GM11168 (cell line): ENCODE measurements at regions not wholly inside any gene's neighbourhood (a gene's known extent, or its start where the extent isn't known, plus 50 kb on each side); places are given as distances from the start of the nearest gene placed in this dataset.

Source experiments
- in situ Hi-C: fragments of 300-500 bp; cut with MboI; formaldehyde crosslinking; loops from one replicate; pipeline ENCODE4 v1.12.0; 2022; ENCODE audit warnings: low sequenced_read_pairs; ENCODE audit not compliant: unreplicated experiment

DNA sequence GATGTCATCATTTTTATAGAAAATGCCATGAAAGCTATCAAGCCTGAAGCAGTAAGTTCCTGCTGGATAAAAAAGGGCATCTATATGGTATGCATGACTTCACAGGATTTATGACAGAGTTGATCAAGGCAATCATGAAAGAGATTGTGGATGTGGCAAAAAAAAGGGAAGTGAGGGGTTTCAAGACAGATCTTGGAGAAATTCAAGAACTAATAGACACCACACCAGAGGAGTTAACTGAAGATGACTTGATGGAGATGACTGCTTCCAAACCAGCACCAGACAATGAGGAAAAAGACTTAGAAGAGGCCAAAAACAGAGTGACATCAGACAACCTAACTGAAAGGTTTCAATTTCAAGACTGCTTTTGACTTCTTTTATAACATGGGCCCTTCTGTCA is 691.1 kb upstream of the SLC10A2 start:
- in situ Hi-C loops, result no loop called here

GRCh38 chr13:103754783-103755182 is 688.6 kb upstream of the SLC10A2 start:
- in situ Hi-C loops, result no loop called here

- in situ Hi-C loops, result no loop called here
Observed at GRCh38 chr13:103734837-103735236, 668.6 kb upstream of the SLC10A2 start.

- in situ Hi-C loops, result no loop called here
Observed at GRCh38 chr13:103731959-103732358, 665.7 kb upstream of the SLC10A2 start.

DNA sequence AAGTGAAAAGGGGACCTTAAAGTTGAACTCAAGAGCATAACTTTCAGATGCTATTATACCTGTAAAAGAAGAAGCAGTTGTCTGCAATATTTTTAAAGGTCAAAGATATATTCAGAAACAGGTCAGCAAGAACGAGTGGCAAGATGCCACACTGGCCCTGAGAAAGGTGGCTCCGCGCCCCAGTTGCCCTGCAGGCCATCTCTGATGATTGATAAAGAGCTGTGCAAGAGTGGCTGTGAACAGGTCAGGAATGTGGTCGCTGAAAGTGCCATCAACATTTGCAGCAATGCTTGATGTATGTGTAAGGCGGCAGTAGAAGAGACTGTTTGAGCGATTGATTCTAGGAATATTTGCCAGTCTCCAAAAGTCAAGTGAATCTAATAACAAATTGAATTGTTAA is 664.2 kb upstream of the SLC10A2 start:
- in situ Hi-C loops, result no loop called here

DNA sequence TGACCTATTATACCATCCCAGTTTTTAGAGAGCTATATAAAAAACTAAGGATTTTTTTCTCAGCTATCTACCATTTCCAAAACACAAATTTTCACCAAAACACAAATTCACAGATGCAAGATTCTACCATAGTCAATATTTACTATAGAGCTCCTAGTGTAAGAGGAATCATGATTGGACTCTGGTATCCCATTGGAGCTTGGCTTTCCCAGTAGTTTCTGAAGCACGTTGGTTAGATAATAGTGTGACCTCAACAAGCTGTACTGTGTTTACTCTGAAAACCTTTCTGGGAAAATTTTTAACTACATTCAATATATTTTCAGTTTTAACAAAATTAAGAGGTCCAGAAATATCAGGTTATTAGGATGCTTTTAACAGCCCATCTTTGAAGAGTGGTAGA is 660.6 kb upstream of the SLC10A2 start:
- in situ Hi-C loops, result no loop called here

DNA sequence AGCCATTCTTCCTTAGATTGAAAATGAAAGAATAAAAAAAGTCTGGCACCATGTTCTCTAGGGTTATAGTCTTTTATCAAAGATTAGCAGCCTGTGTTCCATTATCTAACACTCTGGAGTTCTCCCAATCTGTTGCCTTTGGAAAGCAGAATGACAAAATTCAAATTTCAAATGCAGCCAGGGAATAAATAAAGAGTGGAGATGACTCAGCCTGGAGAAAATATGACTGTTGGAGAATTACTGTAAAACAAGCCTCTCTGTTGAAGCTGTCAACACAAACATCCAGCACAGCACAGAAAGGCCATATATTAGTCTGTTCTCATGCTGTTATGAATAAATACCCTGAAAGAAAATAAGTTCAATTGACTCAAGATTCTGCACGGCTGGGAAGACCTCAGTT is 650.5 kb upstream of the SLC10A2 start:
- in situ Hi-C loops, result no loop called here

DNA sequence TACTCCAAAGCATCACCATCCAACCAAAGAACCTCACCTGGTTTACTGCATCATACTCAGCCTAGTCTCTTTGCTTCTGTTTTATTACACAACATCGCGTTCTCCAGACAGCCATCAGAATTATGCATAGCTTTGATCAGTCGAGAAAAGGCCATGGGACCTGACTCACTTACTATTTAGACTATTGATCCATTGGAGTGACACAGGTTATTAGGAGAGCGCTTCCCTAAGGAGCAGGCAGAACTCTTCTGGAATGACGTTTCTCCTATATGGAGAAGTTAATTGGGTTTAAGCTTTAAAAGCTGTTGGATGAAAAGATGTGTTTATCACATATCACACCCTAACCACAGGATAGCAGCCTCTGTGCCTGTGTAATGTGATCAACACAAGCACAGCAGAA is 649.1 kb upstream of the SLC10A2 start:
- in situ Hi-C loops, result no loop called here

GRCh38 chr13:103703246-103703645 is 637.0 kb upstream of the SLC10A2 start:
- in situ Hi-C loops, result no loop called here

GRCh38 chr13:103698000-103698399 is 631.8 kb upstream of the SLC10A2 start:
- in situ Hi-C loops, result no loop called here

DNA sequence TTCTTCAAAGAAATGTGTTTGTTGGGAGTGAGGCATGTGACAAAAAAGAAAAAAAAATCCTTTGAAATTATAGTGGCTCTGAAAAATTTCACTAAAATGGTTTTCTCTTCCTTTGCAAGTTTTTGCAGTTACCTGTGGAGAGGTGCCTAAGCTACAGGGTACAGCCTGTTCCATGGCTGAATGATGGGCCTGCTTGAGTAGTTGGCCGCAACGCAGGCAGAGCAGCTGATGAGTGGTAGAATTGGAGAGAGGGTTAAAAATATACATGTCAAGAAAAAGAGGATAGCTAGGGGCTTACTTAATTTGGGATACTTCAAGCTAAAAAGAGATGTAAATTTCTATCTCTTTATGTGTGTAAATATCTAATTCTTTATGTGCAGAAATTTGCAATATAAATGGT is 629.1 kb upstream of the SLC10A2 start:
- in situ Hi-C loops, result no loop called here

DNA sequence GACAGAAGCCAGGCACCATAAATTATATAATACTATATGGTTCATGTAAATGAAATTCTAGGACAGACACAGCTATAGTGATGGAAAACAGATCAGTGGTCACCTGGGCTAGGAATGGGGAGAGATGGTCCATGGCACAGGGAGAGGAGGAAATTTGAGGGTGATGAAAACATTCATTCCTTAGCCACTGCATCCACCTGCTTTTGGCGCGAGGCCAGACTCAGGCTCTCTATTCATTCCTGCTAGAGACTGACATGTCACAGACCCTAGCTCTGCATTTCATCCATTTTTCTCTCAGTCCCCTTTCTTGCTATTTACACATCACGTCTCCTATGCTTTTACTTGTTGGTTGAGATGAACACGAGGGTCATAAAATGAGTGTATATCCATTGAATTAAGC is 628.3 kb upstream of the SLC10A2 start:
- in situ Hi-C loops, result no loop called here

DNA sequence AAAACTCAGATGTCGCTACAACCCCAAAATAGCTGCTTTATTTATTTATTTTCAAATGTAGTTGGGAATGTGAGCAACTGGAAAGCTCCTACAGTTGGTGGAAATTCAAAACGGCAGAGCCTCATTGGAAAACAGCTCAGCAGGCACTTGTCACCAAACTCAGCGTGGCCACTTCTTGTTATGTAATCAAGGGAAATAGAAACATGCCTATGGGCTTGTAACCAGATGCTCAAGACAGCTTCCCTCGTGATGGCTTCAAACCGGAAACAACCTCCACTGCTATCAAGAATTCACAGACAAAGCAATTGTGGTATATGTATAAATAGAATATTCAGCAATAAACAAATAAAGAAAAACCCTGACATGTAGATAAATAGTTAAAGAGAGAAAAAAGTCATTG is 627.8 kb upstream of the SLC10A2 start:
- in situ Hi-C loops, result no loop called here

- in situ Hi-C loops, result no loop called here
Observed at GRCh38 chr13:103692442-103692841, 626.2 kb upstream of the SLC10A2 start.

DNA sequence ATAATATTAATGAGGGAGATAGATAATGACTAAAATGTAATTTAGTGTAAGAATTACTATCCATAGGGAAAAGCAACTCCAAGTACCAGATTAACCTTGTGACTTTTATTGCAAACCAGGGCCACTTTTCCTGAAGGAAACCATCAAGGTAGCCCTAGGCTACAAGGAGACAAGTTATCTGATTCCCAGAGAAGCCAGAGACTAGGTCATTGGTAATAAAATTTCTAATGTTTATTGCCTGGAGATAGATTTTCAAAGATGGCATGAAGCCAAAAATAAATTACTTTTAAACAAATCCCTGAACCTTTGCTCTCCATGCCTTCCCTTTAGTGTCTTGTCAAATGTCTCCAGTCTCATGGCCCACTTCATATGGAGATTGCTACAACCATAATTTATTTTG is 610.1 kb upstream of the SLC10A2 start:
- in situ Hi-C loops, result no loop called here

GRCh38 chr13:103671547-103671946 is 605.3 kb upstream of the SLC10A2 start:
- in situ Hi-C loops, result no loop called here

DNA sequence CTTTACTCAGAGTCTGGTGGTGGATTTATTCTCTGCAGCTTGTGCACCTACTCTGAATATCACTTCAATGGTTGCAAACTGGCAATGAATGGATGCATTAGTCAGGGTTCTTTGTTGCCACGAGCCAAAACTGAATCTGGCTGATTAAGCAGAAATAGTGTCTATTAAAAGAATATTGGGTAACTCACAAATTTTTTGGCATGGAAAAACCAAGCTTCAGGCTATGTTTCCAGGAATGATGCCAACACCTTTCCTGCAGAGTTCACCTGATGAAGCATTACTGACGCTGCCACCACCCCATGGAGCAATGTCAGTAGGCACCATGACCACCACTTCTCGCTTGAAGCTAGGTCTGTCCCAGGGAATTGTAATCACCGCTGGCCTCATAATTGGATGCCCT is 597.8 kb upstream of the SLC10A2 start:
- in situ Hi-C loops, result no loop called here

- in situ Hi-C loops, result no loop called here
Observed at GRCh38 chr13:103656311-103656710, 590.1 kb upstream of the SLC10A2 start.

DNA sequence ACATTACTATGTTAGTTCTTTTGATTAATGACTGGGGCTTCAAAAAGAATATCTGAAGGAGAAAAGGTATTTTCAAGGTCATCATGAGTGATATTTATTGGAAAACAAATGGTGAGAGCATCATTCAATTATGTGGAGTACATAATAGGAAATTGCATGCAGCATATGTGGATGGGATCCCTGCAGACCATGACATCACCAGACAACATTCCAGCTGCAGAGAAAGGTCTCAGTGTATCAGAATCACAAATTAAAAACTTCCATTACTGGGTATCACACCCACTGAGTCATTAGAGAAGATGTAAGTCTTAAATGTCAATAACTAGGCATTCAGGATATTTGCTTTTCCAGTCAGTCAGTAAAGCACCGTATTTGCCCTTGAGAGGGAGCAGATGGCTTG is 574.4 kb upstream of the SLC10A2 start:
- in situ Hi-C loops, result no loop called here

GRCh38 chr13:103639326-103639725 is 573.1 kb upstream of the SLC10A2 start:
- in situ Hi-C loops, result no loop called here

- in situ Hi-C loops, result no loop called here
Observed at GRCh38 chr13:103638706-103639105, 572.5 kb upstream of the SLC10A2 start.

- in situ Hi-C loops, result no loop called here
Observed at GRCh38 chr13:103634066-103634465, 567.8 kb upstream of the SLC10A2 start.

DNA sequence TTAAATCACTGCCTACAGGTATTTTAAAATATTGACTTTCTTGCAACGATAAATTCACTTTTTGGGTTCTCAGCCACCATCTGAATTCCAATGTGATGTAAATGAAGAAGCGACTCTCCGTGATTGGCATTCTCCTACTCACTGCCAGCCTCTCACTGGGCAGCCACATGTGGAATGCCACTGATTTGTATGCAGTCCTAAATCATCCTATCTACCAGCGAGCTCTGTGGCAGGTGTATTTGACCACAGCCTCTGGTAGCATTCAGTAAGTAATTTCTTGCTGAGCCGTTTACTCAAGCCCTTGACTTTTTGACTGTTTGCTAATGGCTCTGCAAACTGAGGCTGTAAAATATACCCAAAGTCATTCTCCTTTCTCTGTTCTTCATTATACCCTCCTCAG is 559.0 kb upstream of the SLC10A2 start:
- in situ Hi-C loops, result no loop called here
